ENCODE measurements at regions not wholly inside any gene's neighbourhood (a gene's known extent, or its start where the extent isn't known, plus 50 kb on each side); places are given as distances from the start of the nearest gene placed in this dataset.

GRCh38 chr18:43772907-43773306 lies 495.6 kb upstream of the SYT4 start:
- Histone ChIP-seq H3K4me2 (ENCODE audit: low read length, poor library complexity, severe bottlenecking) (no peak overlapping the region), H3K4ac (ENCODE audit: low read depth in 1 of 2, low read length in 2 of 2) (no peak overlapping the region), H3K27me3 (ENCODE audit: control insufficient read depth in 1 of 2, insufficient read depth in 1 of 2, low read length in 2 of 2) (no peaks in the 10 kb centered on the region), H3K4me1 (ENCODE audit: control insufficient read depth, insufficient read depth, low read depth, low read length) (no peaks in the 10 kb centered on the region), H2BK12ac (ENCODE audit: low read length in 2 of 2) (no peak overlapping the region), H2BK120ac (ENCODE audit: low read depth, low read length) (no peak overlapping the region), H2AK5ac (ENCODE audit: low read length, severe bottlenecking) (no peak overlapping the region), H3K23ac (ENCODE audit: low read length in 2 of 2) (no peak overlapping the region), H3K18ac (ENCODE audit: low read depth in 1 of 2, low read length in 2 of 2) (no peak overlapping the region), H3K36me3 (ENCODE audit: control insufficient read depth in 1 of 2, insufficient read depth in 2 of 2, low read depth in 1 of 2, low read length in 2 of 2) (no peaks in the 10 kb centered on the region), H3K14ac (ENCODE audit: low read length in 2 of 2) (no peak overlapping the region), H3K9me3 (ENCODE audit: control insufficient read depth, low read length) (peaks cover 3% of the 10 kb centered on the region), H2BK5ac (ENCODE audit: low read depth, low read length, poor library complexity, severe bottlenecking) (no peak overlapping the region), H2AFZ (ENCODE audit: low read depth, low read length) (no peak overlapping the region), H3K79me1 (replicated peaks; ENCODE audit: low read length, poor library complexity, severe bottlenecking) (no peaks in the 10 kb centered on the region), H4K91ac (ENCODE audit: low read length) (no peak overlapping the region), H3K9ac (ENCODE audit: low read length) (no peak overlapping the region), H4K8ac (ENCODE audit: low read length) (no peak overlapping the region), H3K27ac (ENCODE audit: low read length, poor library complexity, severe bottlenecking) (no peak overlapping the region), H2BK15ac (ENCODE audit: low read depth, poor library complexity, severe bottlenecking) (no peak overlapping the region), H3K4me3 (ENCODE audit: insufficient read depth in 1 of 2, low read depth in 1 of 2, low read length in 2 of 2) (no peak overlapping the region)
- 89% methylated on average over 1 of the region's 1 CpG for WGBS
- peak; percentile 4 for DNase-seq

DNA sequence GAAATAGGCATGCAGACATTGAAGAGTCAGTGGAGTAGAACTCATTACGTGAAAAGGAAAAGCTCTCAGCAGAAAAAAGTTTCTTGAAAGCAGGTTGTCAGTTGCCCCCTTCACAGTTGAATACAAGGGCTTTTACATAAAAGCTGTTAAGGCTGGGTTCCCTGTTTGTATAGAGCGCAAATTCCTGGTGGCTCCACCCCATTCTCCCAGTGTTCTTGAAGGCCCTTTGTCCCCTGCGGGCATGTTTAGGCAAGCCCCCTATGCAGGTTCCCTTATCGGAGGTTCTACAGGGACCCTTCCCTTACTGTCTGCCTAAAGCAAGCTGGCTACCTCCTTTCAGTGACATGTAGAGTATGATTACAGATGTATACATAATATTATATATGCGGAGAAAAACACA lies 497.2 kb upstream of the SYT4 start:
- WGBS: 98% methylated on average over 3 of the region's 5 CpGs
- Histone ChIP-seq H3K36me3 (ENCODE audit: control insufficient read depth in 1 of 2, insufficient read depth in 2 of 2, low read depth in 1 of 2, low read length in 2 of 2) (no peaks in the 10 kb centered on the region), H3K27me3 (ENCODE audit: control insufficient read depth in 1 of 2, insufficient read depth in 1 of 2, low read length in 2 of 2) (no peaks in the 10 kb centered on the region), H3K4ac (ENCODE audit: low read depth in 1 of 2, low read length in 2 of 2) (no peak overlapping the region), H3K27ac (ENCODE audit: low read length, poor library complexity, severe bottlenecking) (no peak overlapping the region), H2AK5ac (ENCODE audit: low read length, severe bottlenecking) (no peak overlapping the region), H2BK5ac (ENCODE audit: low read depth, low read length, poor library complexity, severe bottlenecking) (no peak overlapping the region), H3K4me3 (ENCODE audit: insufficient read depth in 1 of 2, low read depth in 1 of 2, low read length in 2 of 2) (no peak overlapping the region), H3K79me1 (replicated peaks; ENCODE audit: low read length, poor library complexity, severe bottlenecking) (no peaks in the 10 kb centered on the region), H4K8ac (ENCODE audit: low read length) (no peak overlapping the region), H3K4me1 (ENCODE audit: control insufficient read depth, insufficient read depth, low read depth, low read length) (no peaks in the 10 kb centered on the region), H2BK120ac (ENCODE audit: low read depth, low read length) (no peak overlapping the region), H4K91ac (ENCODE audit: low read length) (no peak overlapping the region), H3K4me2 (ENCODE audit: low read length, poor library complexity, severe bottlenecking) (no peak overlapping the region), H2AFZ (ENCODE audit: low read depth, low read length) (no peak overlapping the region), H2BK12ac (ENCODE audit: low read length in 2 of 2) (no peak overlapping the region), H3K18ac (ENCODE audit: low read depth in 1 of 2, low read length in 2 of 2) (no peak overlapping the region), H3K14ac (ENCODE audit: low read length in 2 of 2) (no peak overlapping the region), H3K23ac (ENCODE audit: low read length in 2 of 2) (no peak overlapping the region), H2BK15ac (ENCODE audit: low read depth, poor library complexity, severe bottlenecking) (no peak overlapping the region), H3K9ac (ENCODE audit: low read length) (no peak overlapping the region), H3K9me3 (ENCODE audit: control insufficient read depth, low read length) (no peaks in the 10 kb centered on the region)
- no peak for DNase-seq

GRCh38 chr18:43775591-43775990 lies 498.3 kb upstream of the SYT4 start:
- WGBS: 100% methylated on average over 1 of the region's 2 CpGs

DNA sequence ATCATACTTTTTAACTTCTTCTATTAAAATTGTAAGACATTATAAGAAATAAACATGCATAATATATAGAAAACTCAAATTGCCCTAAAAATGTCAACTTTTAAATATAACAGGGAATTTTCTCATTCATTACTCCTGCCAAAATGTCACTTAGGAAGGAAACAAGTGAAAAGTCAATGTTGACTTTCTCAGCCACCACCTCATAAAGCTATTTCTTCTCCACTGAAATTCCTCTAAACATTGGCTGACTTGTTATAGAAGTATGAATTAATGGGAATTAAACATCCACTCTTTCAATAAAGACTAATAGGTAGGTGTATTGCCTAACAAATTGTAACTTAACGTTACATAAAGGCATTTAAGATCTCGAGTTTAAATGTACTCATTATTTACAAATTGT lies 499.7 kb upstream of the SYT4 start:
- Histone ChIP-seq H3K27ac (ENCODE audit: low read length, poor library complexity, severe bottlenecking) (no peak overlapping the region), H3K23ac (ENCODE audit: low read length in 2 of 2) (no peak overlapping the region), H3K4me2 (ENCODE audit: low read length, poor library complexity, severe bottlenecking) (no peak overlapping the region), H3K4me3 (ENCODE audit: insufficient read depth in 1 of 2, low read depth in 1 of 2, low read length in 2 of 2) (no peak overlapping the region), H3K9ac (ENCODE audit: low read length) (no peak overlapping the region), H4K8ac (ENCODE audit: low read length) (no peak overlapping the region), H2AK5ac (ENCODE audit: low read length, severe bottlenecking) (no peak overlapping the region), H2AFZ (ENCODE audit: low read depth, low read length) (no peak overlapping the region), H3K14ac (ENCODE audit: low read length in 2 of 2) (no peak overlapping the region), H2BK5ac (ENCODE audit: low read depth, low read length, poor library complexity, severe bottlenecking) (no peak overlapping the region), H3K4me1 (ENCODE audit: control insufficient read depth, insufficient read depth, low read depth, low read length) (no peaks in the 10 kb centered on the region), H2BK12ac (ENCODE audit: low read length in 2 of 2) (no peak overlapping the region), H4K91ac (ENCODE audit: low read length) (no peak overlapping the region), H3K36me3 (ENCODE audit: control insufficient read depth in 1 of 2, insufficient read depth in 2 of 2, low read depth in 1 of 2, low read length in 2 of 2) (no peaks in the 10 kb centered on the region), H3K4ac (ENCODE audit: low read depth in 1 of 2, low read length in 2 of 2) (no peak overlapping the region), H3K27me3 (ENCODE audit: control insufficient read depth in 1 of 2, insufficient read depth in 1 of 2, low read length in 2 of 2) (no peaks in the 10 kb centered on the region), H3K18ac (ENCODE audit: low read depth in 1 of 2, low read length in 2 of 2) (no peak overlapping the region), H3K9me3 (ENCODE audit: control insufficient read depth, low read length) (no peaks in the 10 kb centered on the region), H2BK120ac (ENCODE audit: low read depth, low read length) (no peak overlapping the region), H3K79me1 (replicated peaks; ENCODE audit: low read length, poor library complexity, severe bottlenecking) (no peaks in the 10 kb centered on the region), H2BK15ac (ENCODE audit: low read depth, poor library complexity, severe bottlenecking) (no peak overlapping the region)
- no CpG with 5 or more reads among the region's 2 CpGs for WGBS
- DNase-seq: no peak

More at GRCh38 chr18:43775591-43775990, 498.3 kb upstream of the SYT4 start:
- H2BK120ac ChIP-seq (ENCODE audit: low read depth, low read length): no peak overlapping the region
- H2AFZ ChIP-seq (ENCODE audit: low read depth, low read length): no peak overlapping the region
- H2BK15ac ChIP-seq (ENCODE audit: low read depth, poor library complexity, severe bottlenecking): no peak overlapping the region
- no peak overlapping the region for H3K14ac ChIP-seq (ENCODE audit: low read length in 2 of 2)
- H3K23ac ChIP-seq (ENCODE audit: low read length in 2 of 2): no peak overlapping the region
- no peaks in the 10 kb centered on the region for H3K36me3 ChIP-seq (ENCODE audit: control insufficient read depth in 1 of 2, insufficient read depth in 2 of 2, low read depth in 1 of 2, low read length in 2 of 2)
- no peaks in the 10 kb centered on the region for H3K9me3 ChIP-seq (ENCODE audit: control insufficient read depth, low read length)
- no peak overlapping the region for H3K4me2 ChIP-seq (ENCODE audit: low read length, poor library complexity, severe bottlenecking)
- no peak overlapping the region for H3K18ac ChIP-seq (ENCODE audit: low read depth in 1 of 2, low read length in 2 of 2)
- H3K79me1 ChIP-seq (replicated peaks; ENCODE audit: low read length, poor library complexity, severe bottlenecking): no peaks in the 10 kb centered on the region
- H2BK5ac ChIP-seq (ENCODE audit: low read depth, low read length, poor library complexity, severe bottlenecking): no peak overlapping the region
- no peaks in the 10 kb centered on the region for H3K4me1 ChIP-seq (ENCODE audit: control insufficient read depth, insufficient read depth, low read depth, low read length)
- H3K27me3 ChIP-seq (ENCODE audit: control insufficient read depth in 1 of 2, insufficient read depth in 1 of 2, low read length in 2 of 2): no peaks in the 10 kb centered on the region
- no peak overlapping the region for H2AK5ac ChIP-seq (ENCODE audit: low read length, severe bottlenecking)
- no peak for DNase-seq
- H3K4me3 ChIP-seq (ENCODE audit: insufficient read depth in 1 of 2, low read depth in 1 of 2, low read length in 2 of 2): no peak overlapping the region
- H3K4ac ChIP-seq (ENCODE audit: low read depth in 1 of 2, low read length in 2 of 2): no peak overlapping the region
- H4K8ac ChIP-seq (ENCODE audit: low read length): no peak overlapping the region
- H4K91ac ChIP-seq (ENCODE audit: low read length): no peak overlapping the region
- H3K9ac ChIP-seq (ENCODE audit: low read length): no peak overlapping the region
- no peak overlapping the region for H2BK12ac ChIP-seq (ENCODE audit: low read length in 2 of 2)
- no peak overlapping the region for H3K27ac ChIP-seq (ENCODE audit: low read length, poor library complexity, severe bottlenecking)
